ENCODE measurements at regions not wholly inside any gene's neighbourhood (a gene's known extent, or its start where the extent isn't known, plus 50 kb on each side); places are given as distances from the start of the nearest gene placed in this dataset.

DNA sequence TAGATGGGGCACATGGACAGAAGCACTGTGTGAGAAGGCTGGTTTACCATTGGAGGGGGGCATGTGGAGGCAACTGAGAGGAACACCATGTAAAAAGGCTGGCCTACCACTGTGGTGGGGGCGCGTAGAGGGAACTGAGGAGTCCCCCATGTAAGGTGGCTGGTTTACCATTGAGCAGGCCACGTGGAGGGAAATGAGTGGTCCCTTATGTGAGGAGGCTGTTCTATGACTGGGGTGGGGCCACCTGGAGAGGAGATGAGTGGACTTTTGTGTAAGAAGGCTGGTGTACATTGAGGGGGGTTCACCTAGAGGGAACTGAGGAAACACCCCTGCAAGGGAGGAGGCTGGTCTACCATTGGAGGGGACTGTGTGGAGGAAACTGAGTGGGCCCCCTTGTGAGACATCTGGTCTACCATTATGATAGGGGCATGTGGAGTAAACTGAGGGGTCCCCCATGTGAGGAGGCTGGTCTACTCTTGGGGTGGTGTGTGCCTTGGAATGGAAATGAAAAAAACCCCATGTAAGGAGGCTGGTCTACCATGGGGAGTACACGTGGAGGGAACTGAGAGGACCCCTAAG lies 156.9 kb downstream of the FBLN2 start:
- peaks cover 0 to 41% (median 1%) of the 10 kb centered on the region in 4 donors for H3K27me3 ChIP-seq
- peaks cover 0 to 6% (median 0%) of the 10 kb centered on the region in 4 donors for H3K9me3 ChIP-seq
- no peak for TF ChIP-seq POLR2AphosphoS5 (IDR thresholded peaks at IDR 0.05)
- no peak for TF ChIP-seq POLR2A (IDR thresholded peaks at IDR 0.05; ENCODE audit: low read depth)
- TF ChIP-seq EP300 (IDR thresholded peaks at IDR 0.05): no peak
- TF ChIP-seq, protein P1, sequence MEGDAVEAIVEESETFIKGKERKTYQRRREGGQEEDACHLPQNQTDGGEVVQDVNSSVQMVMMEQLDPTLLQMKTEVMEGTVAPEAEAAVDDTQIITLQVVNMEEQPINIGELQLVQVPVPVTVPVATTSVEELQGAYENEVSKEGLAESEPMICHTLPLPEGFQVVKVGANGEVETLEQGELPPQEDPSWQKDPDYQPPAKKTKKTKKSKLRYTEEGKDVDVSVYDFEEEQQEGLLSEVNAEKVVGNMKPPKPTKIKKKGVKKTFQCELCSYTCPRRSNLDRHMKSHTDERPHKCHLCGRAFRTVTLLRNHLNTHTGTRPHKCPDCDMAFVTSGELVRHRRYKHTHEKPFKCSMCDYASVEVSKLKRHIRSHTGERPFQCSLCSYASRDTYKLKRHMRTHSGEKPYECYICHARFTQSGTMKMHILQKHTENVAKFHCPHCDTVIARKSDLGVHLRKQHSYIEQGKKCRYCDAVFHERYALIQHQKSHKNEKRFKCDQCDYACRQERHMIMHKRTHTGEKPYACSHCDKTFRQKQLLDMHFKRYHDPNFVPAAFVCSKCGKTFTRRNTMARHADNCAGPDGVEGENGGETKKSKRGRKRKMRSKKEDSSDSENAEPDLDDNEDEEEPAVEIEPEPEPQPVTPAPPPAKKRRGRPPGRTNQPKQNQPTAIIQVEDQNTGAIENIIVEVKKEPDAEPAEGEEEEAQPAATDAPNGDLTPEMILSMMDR (IDR thresholded peaks at IDR 0.05): no peak
- peak; percentile 74 for DNase-seq (ENCODE audit: extremely low spot score)
- no peak overlapping the region for H3K27ac ChIP-seq (replicated peaks in 1 of 4)
- no peaks in the 10 kb centered on the region for H3K36me3 ChIP-seq
- no peaks in the 10 kb centered on the region for H3K4me1 ChIP-seq
- intact Hi-C loops (cut with DNase I): no loop called here
- no peak overlapping the region for H3K4me3 ChIP-seq
- WGBS: 88% methylated on average over 4 of the region's 4 CpGs

DNA sequence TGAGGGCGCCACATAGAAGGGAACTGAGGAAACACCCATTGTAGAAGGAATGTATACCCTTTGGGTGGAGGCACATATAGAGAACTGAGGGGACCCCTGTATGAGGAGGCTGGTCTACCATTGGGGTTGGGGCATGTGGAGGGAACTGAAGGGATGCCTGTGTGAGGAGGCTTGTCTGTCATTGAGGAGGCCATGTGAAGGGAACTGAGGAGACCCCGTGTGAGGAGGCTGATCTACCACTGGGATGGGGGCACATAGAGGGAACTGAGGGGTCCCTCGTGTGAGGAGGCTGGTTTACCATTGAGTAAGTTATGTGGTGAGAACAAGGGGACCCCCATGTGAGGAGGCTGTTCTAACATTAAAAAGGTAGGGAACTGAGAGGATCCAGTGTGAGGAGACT lies 156.1 kb downstream of the FBLN2 start:
- 83% methylated on average over 3 of the region's 3 CpGs for WGBS
- no peaks in the 10 kb centered on the region for H3K36me3 ChIP-seq
- intact Hi-C loops (cut with DNase I): no loop called here
- DNase-seq (ENCODE audit: extremely low spot score): no peak
- peaks cover 0 to 41% (median 1%) of the 10 kb centered on the region in 4 donors for H3K27me3 ChIP-seq
- TF ChIP-seq POLR2A (IDR thresholded peaks at IDR 0.05; ENCODE audit: low read depth): no peak
- no peak for TF ChIP-seq EP300 (IDR thresholded peaks at IDR 0.05)
- TF ChIP-seq POLR2AphosphoS5 (IDR thresholded peaks at IDR 0.05): no peak
- TF ChIP-seq, protein P1 (IDR thresholded peaks at IDR 0.05): no peak
- no peaks in the 10 kb centered on the region for H3K4me1 ChIP-seq
- no peak overlapping the region for H3K27ac ChIP-seq (replicated peaks in 1 of 4)
- H3K4me3 ChIP-seq: no peak overlapping the region
- H3K9me3 ChIP-seq: peaks cover 0 to 6% (median 0%) of the 10 kb centered on the region in 4 donors

DNA sequence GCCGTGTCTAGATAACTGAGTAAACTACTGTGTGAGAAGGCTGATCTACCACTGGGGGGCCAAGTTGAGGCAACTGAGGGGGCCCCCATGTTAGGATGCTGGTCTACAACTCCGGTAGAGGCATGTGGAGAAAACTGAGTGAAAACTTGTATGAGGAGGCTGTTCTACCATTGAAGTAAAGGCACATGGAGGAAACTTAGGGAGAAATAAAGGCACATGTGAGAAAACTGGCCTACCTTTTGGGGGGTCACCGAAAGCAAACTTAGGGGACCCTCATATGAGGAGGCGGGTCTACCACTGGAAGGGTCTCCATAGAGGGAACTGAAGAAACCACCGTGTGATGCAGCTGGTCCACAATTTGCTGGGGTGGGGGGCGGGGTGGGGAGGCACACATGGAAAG lies 155.2 kb downstream of the FBLN2 start:
- WGBS: 92% methylated on average over 6 of the region's 6 CpGs
- TF ChIP-seq POLR2A (IDR thresholded peaks at IDR 0.05; ENCODE audit: low read depth): no peak
- no peak for TF ChIP-seq EP300 (IDR thresholded peaks at IDR 0.05)
- TF ChIP-seq, protein P1 (IDR thresholded peaks at IDR 0.05): no peak
- no peak for TF ChIP-seq POLR2AphosphoS5 (IDR thresholded peaks at IDR 0.05)
- H3K27ac ChIP-seq (replicated peaks in 1 of 4): no peak overlapping the region
- H3K27me3 ChIP-seq: peaks cover 0 to 44% (median 1%) of the 10 kb centered on the region in 4 donors
- H3K4me1 ChIP-seq: no peaks in the 10 kb centered on the region
- H3K36me3 ChIP-seq: no peaks in the 10 kb centered on the region
- no peak overlapping the region for H3K4me3 ChIP-seq
- no peak for DNase-seq (ENCODE audit: extremely low spot score)
- H3K9me3 ChIP-seq: peaks cover 0 to 6% (median 0%) of the 10 kb centered on the region in 4 donors
- intact Hi-C loops (cut with DNase I): no loop called here

DNA sequence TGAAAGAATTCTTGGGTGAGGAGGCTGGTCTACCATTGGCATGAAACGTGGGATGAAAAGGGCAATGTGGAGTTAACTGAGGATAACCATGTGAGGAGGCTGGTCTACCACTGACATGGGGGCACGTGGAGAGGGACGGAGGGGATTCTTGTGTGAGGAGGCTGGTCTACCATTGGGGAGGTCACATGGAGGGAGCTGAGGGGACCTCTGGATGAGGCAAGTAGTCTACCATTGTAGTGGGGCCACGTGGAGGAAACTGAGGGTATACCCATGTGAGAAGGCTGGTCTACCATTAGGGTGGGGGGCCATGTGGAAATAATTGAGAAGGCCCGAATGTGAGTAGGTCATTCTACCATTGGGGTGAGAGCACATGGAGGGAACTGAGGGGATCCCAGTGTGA lies 154.1 kb downstream of the FBLN2 start:
- H3K27ac ChIP-seq (replicated peaks in 1 of 4): no peak overlapping the region
- H3K36me3 ChIP-seq: no peaks in the 10 kb centered on the region
- TF ChIP-seq EP300 (IDR thresholded peaks at IDR 0.05): no peak
- peaks cover 0 to 53% (median 1%) of the 10 kb centered on the region in 4 donors for H3K27me3 ChIP-seq
- H3K4me1 ChIP-seq: no peaks in the 10 kb centered on the region
- no peak overlapping the region for H3K4me3 ChIP-seq
- no peak for DNase-seq (ENCODE audit: extremely low spot score)
- H3K9me3 ChIP-seq: peaks cover 0 to under 1% (median 0%) of the 10 kb centered on the region in 4 donors
- WGBS: 75% methylated on average over 5 of the region's 5 CpGs
- intact Hi-C loops (cut with DNase I): no loop called here

DNA sequence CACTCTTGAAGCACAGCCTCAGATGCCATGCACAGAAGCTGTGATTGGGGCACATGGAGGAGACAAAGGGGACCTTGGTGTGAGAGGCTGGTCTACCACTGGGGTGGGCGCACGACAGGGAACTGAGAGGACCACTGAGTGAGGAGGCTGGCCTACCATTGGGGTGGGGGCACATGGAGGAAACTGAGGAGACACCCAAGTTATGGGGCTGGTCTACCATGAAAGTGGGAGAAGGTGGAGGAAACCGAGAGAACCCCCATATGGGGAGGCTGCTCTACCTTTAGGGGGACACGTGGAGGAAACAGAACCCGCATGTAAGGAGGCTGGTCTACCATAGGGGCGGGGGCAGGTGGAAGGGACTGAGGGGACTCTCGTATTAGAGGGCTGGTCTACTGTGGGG lies 153.4 kb downstream of the FBLN2 start:
- no peak for DNase-seq (ENCODE audit: extremely low spot score)
- Histone ChIP-seq H3K27ac (replicated peaks in 1 of 4) (no peak overlapping the region), H3K27me3 (peaks cover 0 to 61% (median 1%) of the 10 kb centered on the region in 4 donors), H3K36me3 (no peaks in the 10 kb centered on the region), H3K4me3 (no peak overlapping the region), H3K4me1 (no peaks in the 10 kb centered on the region), H3K9me3 (no peaks in the 10 kb centered on the region)
- no peak for TF ChIP-seq EP300 (IDR thresholded peaks at IDR 0.05)
- no peak for TF ChIP-seq POLR2A (IDR thresholded peaks at IDR 0.05; ENCODE audit: low read depth)
- TF ChIP-seq, protein P1 (IDR thresholded peaks at IDR 0.05): no peak
- no peak for TF ChIP-seq POLR2AphosphoS5 (IDR thresholded peaks at IDR 0.05)
- intact Hi-C loops (cut with DNase I): no loop called here
- 80% methylated on average over 7 of the region's 7 CpGs for WGBS
